Renal cortical epithelial cell (primary cell): ENCODE measurements at regions not wholly inside any gene's neighbourhood (a gene's known extent, or its start where the extent isn't known, plus 50 kb on each side); places are given as distances from the start of the nearest gene placed in this dataset.
"Not testable (repeated sequence)": the region's sequence is repeated elsewhere in the genome, so short reads cannot be mapped to it uniquely, and the experiment has no call there.

Source experiments
- DNase-seq: peaks from one replicate; pipeline ENCODE4 v3.0.0-alpha.2; 2011; ENCODE audit warnings: low read depth

- DNase-seq, result not testable (repeated sequence)
These were observed 116.1 kb upstream of the TPTE start for GRCh38 chr21:10405331-10405730.

GRCh38 chr21:10409786-10410185, 111.6 kb upstream of the TPTE start:
- DNase-seq, result not testable (repeated sequence)

GRCh38 chr21:10410354-10410929, 110.9 kb upstream of the TPTE start:
- DNase-seq, result not testable (repeated sequence)

GRCh38 chr21:10411776-10412526, 109.4 kb upstream of the TPTE start:
- not testable (repeated sequence) for DNase-seq

- DNase-seq, result not testable (repeated sequence)
These were observed 108.5 kb upstream of the TPTE start for GRCh38 chr21:10412928-10413246.

- DNase-seq, result not testable (repeated sequence)
These were observed 107.9 kb upstream of the TPTE start for GRCh38 chr21:10413247-10414120.

- DNase-seq, result not testable (repeated sequence)
These were observed 107.1 kb upstream of the TPTE start for GRCh38 chr21:10414121-10414924.

GRCh38 chr21:10414925-10415254, 106.5 kb upstream of the TPTE start:
- not testable (repeated sequence) for DNase-seq

GRCh38 chr21:10415456-10415855, 105.9 kb upstream of the TPTE start:
- not testable (repeated sequence) for DNase-seq

- not testable (repeated sequence) for DNase-seq
These were observed 105.5 kb upstream of the TPTE start for GRCh38 chr21:10415859-10416258.

- DNase-seq, result not testable (repeated sequence)
These were observed 104.5 kb upstream of the TPTE start for GRCh38 chr21:10416691-10417447.

GRCh38 chr21:10417551-10418002, 103.8 kb upstream of the TPTE start:
- DNase-seq, result not testable (repeated sequence)

- DNase-seq, result not testable (repeated sequence)
These were observed 102.9 kb upstream of the TPTE start for GRCh38 chr21:10418250-10419048.

GRCh38 chr21:10421199-10421598, 100.2 kb upstream of the TPTE start:
- DNase-seq, result not testable (repeated sequence)

GRCh38 chr21:10421601-10422000, 99.8 kb upstream of the TPTE start:
- not testable (repeated sequence) for DNase-seq

GRCh38 chr21:10424097-10424886, 97.1 kb upstream of the TPTE start:
- not testable (repeated sequence) for DNase-seq

GRCh38 chr21:10424887-10425145, 96.6 kb upstream of the TPTE start:
- DNase-seq, result not testable (repeated sequence)

- no peak for DNase-seq
These were observed 95.5 kb upstream of the TPTE start for GRCh38 chr21:10425856-10426255.

- not testable (repeated sequence) for DNase-seq
These were observed 94.6 kb upstream of the TPTE start for GRCh38 chr21:10426812-10427211.

- DNase-seq, result not testable (repeated sequence)
These were observed 94.1 kb upstream of the TPTE start for GRCh38 chr21:10427277-10427676.
